Heart right ventricle (tissue), 16 donors: ENCODE measurements at regions not wholly inside any gene's neighbourhood (a gene's known extent, or its start where the extent isn't known, plus 50 kb on each side); places are given as distances from the start of the nearest gene placed in this dataset.

Experiments
- ATAC-seq, 8 donors: fragments of 200-7000 bp; cut with Tn5 transposase; one replicate each; pipeline ENCODE4 v1.9.1; 2020; ENCODE audit warnings: mild to moderate bottlenecking in 8 of 8, moderate library complexity in 8 of 8, moderate number of reproducible peaks in 1 of 8
- DNase-seq, 2 donors: peaks; one replicate each; pipeline ENCODE4 v3.0.0-alpha.2; 2020
- H3K27ac ChIP-seq, 10 donors: fragments of 200-600 bp; sonication (generic) in 2 of 10; one replicate each; pipeline versions ENCODE4 v1.5.0 to v1.8.0; 2020 to 2022; ENCODE audit warnings: mild to moderate bottlenecking in 3 of 10
- H3K27me3 ChIP-seq, 7 donors: fragments of 200-600 bp; one replicate each; pipeline ENCODE4 v1.8.0; 2021 to 2022; ENCODE audit warnings: mild to moderate bottlenecking in 2 of 7
- H3K36me3 ChIP-seq, 9 donors: fragments of 200-600 bp; sonication (generic) in 1 of 9; one replicate each; pipeline versions ENCODE4 v1.5.0 to v1.8.0; 2020 to 2022; ENCODE audit warnings: mild to moderate bottlenecking in 2 of 9
- H3K4me1 ChIP-seq, 9 donors: fragments of 200-600 bp; sonication (generic) in 1 of 9; one replicate each; pipeline versions ENCODE4 v1.5.0 to v1.8.0; 2020 to 2022; ENCODE audit warnings: mild to moderate bottlenecking in 4 of 9
- H3K4me3 ChIP-seq, 10 donors: fragments of 200-600 bp; sonication (generic) in 2 of 10; one replicate each; pipeline versions ENCODE4 v1.5.0 to v1.8.0; 2020 to 2022; ENCODE audit warnings: mild to moderate bottlenecking in 7 of 10, moderate library complexity in 2 of 10
- H3K9me3 ChIP-seq, 11 donors: fragments of 200-600 bp in 10 of 11; sonication (generic) in 2 of 11; one replicate each; pipeline versions ENCODE4 v1.5.0 to v1.8.0; 2013 to 2022; ENCODE audit warnings: mild to moderate bottlenecking in 2 of 11, control low read depth in 1 of 11, moderate library complexity in 1 of 11
- WGBS, 2 donors: extraction: QIAGEN DNeasy Blood & Tissue Kit; methylation state at CpG; one replicate each; pipeline ENCODE4 v1.1.7; 2013; ENCODE audit warnings: inconsistent platforms in 1 of 2; 5-methylcytosine and 5-hydroxymethylcytosine counted together
- intact Hi-C, 10 donors: fragments of 100-400 bp; cut with DNase I; formaldehyde crosslinking; loops; one replicate each; pipeline versions ENCODE4 v1.11.1 to v1.14.2; 2022
- TF ChIP-seq, protein P1 (sequence below), 9 donors: fragments of 200-600 bp; sonication (generic) in 2 of 9; IDR thresholded peaks; one replicate each; pipeline versions ENCODE4 v1.5.0 to v1.8.0; 2021 to 2022; ENCODE audit warnings: antibody characterized with exemption in 9 of 9, mild to moderate bottlenecking in 5 of 9, moderate library complexity in 1 of 9
- donor health status: Arrhythmogenic right ventricular cardiomyopathy.
- donor health status: ischemic (EF 13 %, LVEDD 7.1; RV severe dilation, severe dysfunction).
- donor health status: healthy with polysubstance abuse.
- donor health status: DM: no; HTN: yes; CAD: no.
- donor health status: DM: no; HTN: no; CAD: no.
- donor health status: ischemic (EF 25% LVEDD 6.9; RV normal size, moderate dysfunction).
- donor health status: ischemic (EF 25% LVEDD 5.7; RV mildly dilated, moderate dysfunction).
- donor health status: healthy.
- donor health status: DM: yes; HTN: yes; CAD: no.
- donor health status: Ischemic cardiomyopathy.
- donor health status: ischemic (EF 35%, LVEDD 5.7; RV mildly dilated, moderate dysfunction).
- donor health status: nonischemic (EF 11% LVEDD 7.7; RV severe dilation, severe dysfunction).
- donor health status: DM: yes; HTN: yes; CAD: no.
- donor health status: PGD.
- donor health status: ischemic (EF 29% LVEDD 5.4; RV normal size, mild dysfunction).
- donor health status: nonischemic (EF 23%, LVEDD 6.1; RV moderate dilation, normal function).

DNA sequence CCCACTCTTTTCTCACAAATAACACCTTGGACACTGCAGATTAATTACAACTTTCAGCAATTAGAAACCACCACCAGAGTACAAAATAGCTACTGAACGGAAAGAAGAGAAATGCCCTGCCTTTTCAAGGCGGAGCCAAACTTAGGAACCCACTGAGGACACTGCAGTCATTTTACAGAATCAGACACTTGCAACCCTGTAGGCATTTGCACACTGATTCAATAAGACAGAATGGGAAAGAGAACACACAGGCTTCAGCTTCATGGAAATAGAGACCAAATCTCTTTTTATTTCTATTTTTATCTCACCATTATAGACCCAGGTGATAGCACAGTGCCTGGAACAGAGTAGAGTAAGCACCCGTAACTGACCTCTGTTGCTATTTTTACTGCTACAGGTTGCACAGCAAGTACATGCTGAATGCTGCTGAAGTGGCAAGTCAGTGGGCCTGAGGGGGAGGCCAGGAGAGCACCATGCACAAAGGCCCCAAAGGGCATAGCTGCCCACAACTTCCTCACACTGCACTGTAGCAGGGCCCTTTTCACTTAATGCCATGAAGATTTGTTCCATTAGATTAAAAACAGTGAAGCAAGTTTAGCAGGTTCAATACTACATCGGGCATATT is 50.7 kb upstream of the EDARADD start:
- H3K4me3 ChIP-seq = no peak overlapping the region
- no peaks in the 10 kb centered on the region for H3K9me3 ChIP-seq
- peaks cover 0 to 13% (median 3%) of the 10 kb centered on the region in 9 donors for H3K4me1 ChIP-seq
- TF ChIP-seq, protein P1, sequence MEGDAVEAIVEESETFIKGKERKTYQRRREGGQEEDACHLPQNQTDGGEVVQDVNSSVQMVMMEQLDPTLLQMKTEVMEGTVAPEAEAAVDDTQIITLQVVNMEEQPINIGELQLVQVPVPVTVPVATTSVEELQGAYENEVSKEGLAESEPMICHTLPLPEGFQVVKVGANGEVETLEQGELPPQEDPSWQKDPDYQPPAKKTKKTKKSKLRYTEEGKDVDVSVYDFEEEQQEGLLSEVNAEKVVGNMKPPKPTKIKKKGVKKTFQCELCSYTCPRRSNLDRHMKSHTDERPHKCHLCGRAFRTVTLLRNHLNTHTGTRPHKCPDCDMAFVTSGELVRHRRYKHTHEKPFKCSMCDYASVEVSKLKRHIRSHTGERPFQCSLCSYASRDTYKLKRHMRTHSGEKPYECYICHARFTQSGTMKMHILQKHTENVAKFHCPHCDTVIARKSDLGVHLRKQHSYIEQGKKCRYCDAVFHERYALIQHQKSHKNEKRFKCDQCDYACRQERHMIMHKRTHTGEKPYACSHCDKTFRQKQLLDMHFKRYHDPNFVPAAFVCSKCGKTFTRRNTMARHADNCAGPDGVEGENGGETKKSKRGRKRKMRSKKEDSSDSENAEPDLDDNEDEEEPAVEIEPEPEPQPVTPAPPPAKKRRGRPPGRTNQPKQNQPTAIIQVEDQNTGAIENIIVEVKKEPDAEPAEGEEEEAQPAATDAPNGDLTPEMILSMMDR (IDR thresholded peaks at IDR 0.05) = no peak
- H3K27me3 ChIP-seq = no peaks in the 10 kb centered on the region
- ATAC-seq (peak in 6 of 8 donors; percentile 37 to 91 (median 80)), DNase-seq (no peak)
- WGBS, 2 donors = 40 to 64% methylated on average over 4 of the region's 4 CpGs
- peak overlapping the region in 2 of 10 donors; percentile 43 to 58 for H3K27ac ChIP-seq
- intact Hi-C loops = no loop called here
- no peaks in the 10 kb centered on the region for H3K36me3 ChIP-seq

DNA sequence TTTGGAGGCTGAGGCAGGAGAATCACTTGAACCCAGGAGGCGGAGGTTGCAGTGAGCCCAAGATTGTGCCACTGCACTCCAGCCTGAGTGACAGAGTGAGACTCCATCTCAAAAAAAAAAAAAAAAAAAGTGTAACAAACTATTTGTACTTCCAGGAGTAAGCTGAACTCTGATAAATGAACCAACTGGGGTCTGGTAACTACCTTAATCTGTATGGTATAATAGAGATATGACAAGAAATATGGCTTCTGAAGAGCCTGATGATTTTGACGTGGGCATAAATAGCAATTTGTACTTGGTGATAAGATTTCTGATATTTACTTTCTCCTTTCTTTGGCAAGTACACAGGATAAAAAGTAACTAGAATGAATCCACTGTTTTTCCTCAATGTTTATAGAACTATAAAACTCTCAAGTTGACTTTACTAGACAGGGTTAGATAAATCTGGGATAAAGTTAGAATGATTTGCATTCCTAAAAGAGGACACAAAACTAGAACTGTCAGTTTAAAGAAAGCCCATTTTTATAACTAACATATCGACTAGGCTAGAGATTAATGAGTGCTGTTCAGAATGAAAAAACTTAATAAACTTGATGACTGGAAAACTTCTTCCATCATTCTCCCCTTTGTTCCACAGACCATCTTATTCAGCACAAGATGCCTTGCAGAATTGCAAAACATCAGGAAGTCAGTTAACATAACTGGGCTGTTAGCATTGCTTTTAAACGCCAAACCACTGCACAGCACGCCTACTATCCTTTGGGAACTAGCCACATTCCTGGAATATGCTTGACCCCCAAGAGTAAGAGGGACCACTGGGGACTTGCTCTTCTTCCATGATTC is 51.5 kb upstream of the EDARADD start:
- H3K4me3 ChIP-seq = no peak overlapping the region
- 52% methylated on average over 5 of the region's 5 CpGs for WGBS, 2 donors
- no peaks in the 10 kb centered on the region for H3K36me3 ChIP-seq
- no peak for DNase-seq
- no peak for ATAC-seq
- H3K27ac ChIP-seq = peak overlapping the region in 2 of 10 donors; percentile 43 to 58
- H3K9me3 ChIP-seq = no peaks in the 10 kb centered on the region
- TF ChIP-seq, protein P1 (IDR thresholded peaks at IDR 0.05) = no peak
- peaks cover 0 to 13% (median 3%) of the 10 kb centered on the region in 9 donors for H3K4me1 ChIP-seq
- H3K27me3 ChIP-seq = no peaks in the 10 kb centered on the region
- intact Hi-C loops = no loop called here

DNA sequence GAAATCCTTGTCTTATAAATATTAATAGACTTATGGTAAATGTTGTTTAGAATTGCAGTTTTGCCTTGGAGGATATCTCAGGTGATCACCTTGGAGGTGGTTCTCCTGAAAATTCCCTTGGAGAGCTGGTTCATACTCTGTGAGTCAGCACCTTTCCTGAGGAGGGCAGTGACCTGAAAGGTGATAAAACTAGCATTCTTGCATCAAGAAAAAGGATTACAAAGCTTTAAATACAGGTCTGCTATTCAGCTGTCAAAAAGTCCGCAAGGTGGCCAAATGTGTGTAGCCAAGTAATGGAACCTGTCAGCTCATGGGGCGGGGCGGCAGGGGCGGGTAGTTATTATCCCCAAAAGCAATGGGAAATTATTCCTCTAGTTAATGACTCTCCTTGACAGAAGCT is 52.8 kb upstream of the EDARADD start:
- intact Hi-C loops = no loop called here
- H3K4me3 ChIP-seq = no peak overlapping the region
- H3K4me1 ChIP-seq = peaks cover 0 to 13% (median 3%) of the 10 kb centered on the region in 9 donors
- DNase-seq = no peak
- ATAC-seq = no peak
- no peaks in the 10 kb centered on the region for H3K36me3 ChIP-seq
- no peaks in the 10 kb centered on the region for H3K27me3 ChIP-seq
- no peaks in the 10 kb centered on the region for H3K9me3 ChIP-seq
- 83 to 96% methylated on average over 4 of the region's 4 CpGs for WGBS, 2 donors
- H3K27ac ChIP-seq = no peak overlapping the region
- TF ChIP-seq, protein P1 (IDR thresholded peaks at IDR 0.05) = no peak

DNA sequence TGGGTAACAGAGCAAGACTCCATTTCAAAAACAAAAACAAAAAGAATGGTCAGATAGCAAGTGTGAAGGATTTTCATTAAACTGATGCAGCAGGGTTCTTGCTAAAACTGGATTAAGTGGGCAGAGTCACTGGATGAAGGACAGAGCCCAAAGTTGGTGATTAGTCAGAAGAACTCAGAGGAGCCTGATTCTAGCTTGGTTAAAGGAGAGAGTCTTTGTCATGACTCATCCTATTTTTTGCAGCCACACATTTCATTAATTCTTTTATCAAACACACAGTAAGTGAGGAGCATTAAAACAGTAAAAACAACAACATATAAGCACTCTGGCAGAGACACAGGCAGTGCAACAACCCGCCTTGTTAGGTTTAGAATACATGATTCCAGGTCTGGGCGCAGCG is 56.0 kb upstream of the EDARADD start:
- Histone ChIP-seq H3K9me3 (no peaks in the 10 kb centered on the region), H3K4me3 (no peak overlapping the region), H3K4me1 (peaks cover 0 to 10% (median 0%) of the 10 kb centered on the region in 9 donors), H3K36me3 (no peaks in the 10 kb centered on the region), H3K27ac (no peak overlapping the region), H3K27me3 (no peaks in the 10 kb centered on the region)
- WGBS, 2 donors = 96% methylated on average over 3 of the region's 3 CpGs
- intact Hi-C loops = no loop called here
- no peak for DNase-seq
- no peak for ATAC-seq
- TF ChIP-seq, protein P1 (IDR thresholded peaks at IDR 0.05) = no peak
